ENCODE measurements at regions not wholly inside any gene's neighbourhood (a gene's known extent, or its start where the extent isn't known, plus 50 kb on each side); places are given as distances from the start of the nearest gene placed in this dataset.

GRCh38 chr2:108067820-108068405, 81.6 kb downstream of the SLC5A7 start:
- no peaks in the 10 kb centered on the region for H3K27me3 Mint-ChIP-seq
- POLR2A ChIA-PET = no interaction called here
- H3K4me1 Mint-ChIP-seq = no peaks in the 10 kb centered on the region
- ATAC-seq (ENCODE audit: low read depth) = no peak
- intact Hi-C loops (cut with micrococcal nuclease) = no loop called here
- no peaks in the 10 kb centered on the region for H3K9me3 Mint-ChIP-seq
- CTCF ChIA-PET = no interaction called here
- H3K4me3 Mint-ChIP-seq = no peak overlapping the region
- H3K36me3 Mint-ChIP-seq (ENCODE audit: low read depth) = no peaks in the 10 kb centered on the region
- no peak for TF ChIP-seq CTCF (IDR thresholded peaks at IDR 0.05)
- no peak for DNase-seq
- no peak overlapping the region for H3K27ac Mint-ChIP-seq

DNA sequence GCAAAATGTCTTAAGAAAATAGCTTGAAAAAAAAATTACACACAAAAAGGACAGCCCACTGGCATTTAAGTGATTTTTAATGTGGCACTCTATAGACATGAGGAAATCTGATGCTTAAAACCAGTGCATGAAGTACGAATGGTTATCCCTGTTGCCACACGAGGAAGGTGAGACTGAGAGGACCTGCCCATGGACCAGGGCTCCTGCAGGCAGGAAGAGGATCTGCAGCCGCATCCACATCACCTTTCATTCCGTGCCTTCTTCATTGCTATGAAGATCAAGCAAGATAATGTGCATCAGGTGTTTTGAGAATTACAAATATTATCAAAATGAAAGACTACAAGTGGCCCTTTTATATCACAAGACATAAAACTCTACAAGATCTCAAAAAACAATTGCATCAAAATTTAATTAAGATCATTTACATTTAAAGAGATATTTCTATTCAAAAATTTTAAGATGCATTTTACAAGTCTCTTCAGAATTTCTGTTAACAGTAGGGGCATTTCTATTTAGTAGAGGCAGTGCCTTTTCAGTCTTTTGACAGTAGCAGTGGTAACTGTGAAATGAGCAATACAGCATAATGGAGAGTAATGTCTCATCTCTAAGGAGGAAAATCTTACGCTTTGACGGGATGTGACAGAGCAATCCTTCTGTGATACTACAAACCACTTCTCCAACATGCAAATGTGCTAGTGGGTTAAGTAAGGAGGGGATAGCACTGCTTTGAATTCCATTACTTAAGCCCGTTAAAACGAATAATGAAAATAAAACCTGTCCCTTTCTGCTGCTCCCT, 83.4 kb downstream of the SLC5A7 start:
- Mint-ChIP-seq H3K27me3 (no peaks in the 10 kb centered on the region), H3K4me3 (no peak overlapping the region), H3K36me3 (ENCODE audit: low read depth) (no peaks in the 10 kb centered on the region), H3K27ac (no peak overlapping the region), H3K4me1 (no peaks in the 10 kb centered on the region), H3K9me3 (no peaks in the 10 kb centered on the region)
- CTCF ChIA-PET = no interaction called here
- DNase-seq (no peak), ATAC-seq (ENCODE audit: low read depth) (no peak)
- TF ChIP-seq CTCF (IDR thresholded peaks at IDR 0.05) = no peak
- POLR2A ChIA-PET = no interaction called here
- intact Hi-C loops (cut with micrococcal nuclease) = no loop called here

DNA sequence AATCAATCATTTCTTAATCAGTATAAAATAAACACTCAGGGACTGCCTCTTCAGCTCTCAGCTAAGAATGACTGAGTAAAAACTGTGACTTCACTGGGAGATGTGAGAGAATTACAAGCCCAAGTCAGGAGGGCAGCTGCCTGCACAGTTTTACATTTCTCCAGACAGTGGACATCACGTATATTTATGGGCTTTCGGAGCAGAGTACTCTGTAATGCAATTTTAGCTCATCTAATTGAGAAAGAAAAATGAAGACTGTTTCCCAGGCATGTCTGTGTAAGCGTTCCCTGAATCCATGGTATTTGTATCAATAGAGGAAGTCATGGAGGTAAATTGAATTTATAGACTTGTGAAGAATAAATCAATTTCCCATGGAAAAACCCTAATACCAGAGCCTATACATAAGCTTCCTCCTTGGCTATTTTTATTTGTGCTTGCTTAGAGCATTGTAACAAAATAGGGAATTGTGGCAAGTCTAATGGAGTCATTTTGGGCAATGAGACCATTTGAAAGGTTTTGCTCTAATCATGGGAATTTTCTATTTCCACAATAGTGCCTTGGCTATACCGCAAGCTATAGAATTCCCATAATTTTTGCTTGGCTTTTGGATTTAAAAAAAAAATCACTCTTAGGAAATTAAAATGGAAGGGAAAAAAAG, 87.2 kb downstream of the SLC5A7 start:
- no peaks in the 10 kb centered on the region for H3K27me3 Mint-ChIP-seq
- DNase-seq = no peak
- H3K4me3 Mint-ChIP-seq = no peak overlapping the region
- ATAC-seq (ENCODE audit: low read depth) = no peak
- H3K9me3 Mint-ChIP-seq = no peaks in the 10 kb centered on the region
- H3K27ac Mint-ChIP-seq = no peak overlapping the region
- TF ChIP-seq CTCF (IDR thresholded peaks at IDR 0.05) = no peak
- ChIA-PET CTCF (no interaction called here), POLR2A (no interaction called here)
- no peaks in the 10 kb centered on the region for H3K4me1 Mint-ChIP-seq
- no peaks in the 10 kb centered on the region for H3K36me3 Mint-ChIP-seq (ENCODE audit: low read depth)
- intact Hi-C loops (cut with micrococcal nuclease) = no loop called here

- no peak for TF ChIP-seq CTCF (IDR thresholded peaks at IDR 0.05)
- no peak overlapping the region for H3K4me3 Mint-ChIP-seq
- H3K9me3 Mint-ChIP-seq = no peaks in the 10 kb centered on the region
- no peaks in the 10 kb centered on the region for H3K36me3 Mint-ChIP-seq (ENCODE audit: low read depth)
- H3K27ac Mint-ChIP-seq = no peak overlapping the region
- no peak for ATAC-seq (ENCODE audit: low read depth)
- intact Hi-C loops (cut with micrococcal nuclease) = no loop called here
- no peak for DNase-seq
- ChIA-PET CTCF (no interaction called here), POLR2A (no interaction called here)
- no peaks in the 10 kb centered on the region for H3K27me3 Mint-ChIP-seq
- no peaks in the 10 kb centered on the region for H3K4me1 Mint-ChIP-seq
Measured at GRCh38 chr2:108074150-108074549, 87.8 kb downstream of the SLC5A7 start.

DNA sequence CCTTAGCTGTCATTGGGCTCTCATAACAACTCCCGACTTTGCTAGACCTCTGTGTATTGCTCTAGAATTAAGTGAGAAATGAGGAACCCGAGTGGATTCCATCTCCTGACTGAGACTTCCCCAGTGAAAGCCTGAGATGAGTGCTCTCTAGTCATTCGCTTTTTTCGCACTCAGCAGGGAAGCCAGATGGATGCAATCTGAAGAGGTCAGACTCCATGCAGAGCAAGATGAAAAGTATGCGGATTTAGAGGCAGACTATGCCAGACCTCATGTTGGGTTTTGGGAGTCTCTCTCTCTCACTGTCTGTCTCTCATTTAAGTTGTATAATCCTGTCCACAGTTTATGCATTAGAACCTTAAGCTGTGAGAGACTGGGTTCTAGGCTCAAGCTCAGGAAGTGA, 88.6 kb downstream of the SLC5A7 start:
- intact Hi-C loops (cut with micrococcal nuclease) = no loop called here
- POLR2A ChIA-PET = no interaction called here
- CTCF ChIA-PET = no interaction called here
- no peaks in the 10 kb centered on the region for H3K27me3 Mint-ChIP-seq
- DNase-seq = no peak
- no peak overlapping the region for H3K27ac Mint-ChIP-seq
- no peaks in the 10 kb centered on the region for H3K9me3 Mint-ChIP-seq
- no peaks in the 10 kb centered on the region for H3K4me1 Mint-ChIP-seq
- no peaks in the 10 kb centered on the region for H3K36me3 Mint-ChIP-seq (ENCODE audit: low read depth)
- ATAC-seq (ENCODE audit: low read depth) = no peak
- TF ChIP-seq CTCF (IDR thresholded peaks at IDR 0.05) = no peak
- H3K4me3 Mint-ChIP-seq = no peak overlapping the region
